Hepatocyte (in vitro differentiated cells): ENCODE measurements at regions not wholly inside any gene's neighbourhood (a gene's known extent, or its start where the extent isn't known, plus 50 kb on each side); places are given as distances from the start of the nearest gene placed in this dataset.

ENCODE experiments used
- EZH2 ChIP-seq: fragments of 200-600 bp; sonication (generic); IDR thresholded peaks from 2 replicates; pipeline ENCODE4 v1.6.1; 2016; ENCODE audit warnings: antibody characterized with exemption, mild to moderate bottlenecking, borderline replicate concordance
- EZH2phosphoT487 ChIP-seq: fragments of 200-600 bp; sonication (generic); IDR thresholded peaks from one replicate; pipeline ENCODE4 v1.6.1; 2018; ENCODE audit warnings: antibody characterized with exemption, mild to moderate bottlenecking, low read depth, moderate library complexity; ENCODE audit not compliant: unreplicated experiment, severe bottlenecking
- TF ChIP-seq, protein P1 (sequence below): fragments of 200-600 bp; sonication (generic); IDR thresholded peaks from 2 replicates; pipeline ENCODE4 v1.5.1; 2016; ENCODE audit warnings: antibody characterized with exemption, mild to moderate bottlenecking; ENCODE audit not compliant: poor library complexity

GRCh38 chr16:35234679-35235078 is 1775.3 kb downstream of the TP53TG3F start:
- TF ChIP-seq, protein P1, sequence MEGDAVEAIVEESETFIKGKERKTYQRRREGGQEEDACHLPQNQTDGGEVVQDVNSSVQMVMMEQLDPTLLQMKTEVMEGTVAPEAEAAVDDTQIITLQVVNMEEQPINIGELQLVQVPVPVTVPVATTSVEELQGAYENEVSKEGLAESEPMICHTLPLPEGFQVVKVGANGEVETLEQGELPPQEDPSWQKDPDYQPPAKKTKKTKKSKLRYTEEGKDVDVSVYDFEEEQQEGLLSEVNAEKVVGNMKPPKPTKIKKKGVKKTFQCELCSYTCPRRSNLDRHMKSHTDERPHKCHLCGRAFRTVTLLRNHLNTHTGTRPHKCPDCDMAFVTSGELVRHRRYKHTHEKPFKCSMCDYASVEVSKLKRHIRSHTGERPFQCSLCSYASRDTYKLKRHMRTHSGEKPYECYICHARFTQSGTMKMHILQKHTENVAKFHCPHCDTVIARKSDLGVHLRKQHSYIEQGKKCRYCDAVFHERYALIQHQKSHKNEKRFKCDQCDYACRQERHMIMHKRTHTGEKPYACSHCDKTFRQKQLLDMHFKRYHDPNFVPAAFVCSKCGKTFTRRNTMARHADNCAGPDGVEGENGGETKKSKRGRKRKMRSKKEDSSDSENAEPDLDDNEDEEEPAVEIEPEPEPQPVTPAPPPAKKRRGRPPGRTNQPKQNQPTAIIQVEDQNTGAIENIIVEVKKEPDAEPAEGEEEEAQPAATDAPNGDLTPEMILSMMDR, result no peak
- TF ChIP-seq EZH2 (no peak), EZH2phosphoT487 (no peak)
